ENCODE measurements at regions not wholly inside any gene's neighbourhood (a gene's known extent, or its start where the extent isn't known, plus 50 kb on each side); places are given as distances from the start of the nearest gene placed in this dataset.

- CTCF ChIA-PET = interaction anchor here (0.7 to 4.0 kb wide), 2 partner anchors 9 to 315 kb away, joined by 3 to 22 read pairs; no protein-coding TSS in a partner anchor
- Histone ChIP-seq H3K36me3 (ENCODE audit: control insufficient read depth in 2 of 2, insufficient read depth in 1 of 2, low read length in 2 of 2) (no peaks in the 10 kb centered on the region), H3K4me3 (ENCODE audit: low read depth, low read length) (no peak overlapping the region), H3K27ac (ENCODE audit: extremely low read depth, low read depth, low read length) (no peak overlapping the region), H3K9me3 (ENCODE audit: control insufficient read depth, insufficient read depth, low read depth, low read length) (no peaks in the 10 kb centered on the region), H3K4me1 (ENCODE audit: control insufficient read depth, insufficient read depth, low read length) (peaks cover 5% of the 10 kb centered on the region; the same call in 1 of the 2 replicates)
- POLR2A ChIA-PET = interaction anchor here (0.8 to 1.2 kb wide), 3 partner anchors 102 to 141 kb away, joined by 3 to 5 read pairs (median 3); partner anchors contain the start of gene ZBTB1
- TF ChIP-seq ZIC2 (tag by site-specific recombination; IDR thresholded peaks at IDR 0.05) = peak; percentile 73
- TF ChIP-seq ZNF280D (tag by site-specific recombination; IDR thresholded peaks at IDR 0.05) = no peak
- peak; percentile 60; the same call in 1 of the 2 replicates for TF ChIP-seq SP7 (tag by site-specific recombination; IDR thresholded peaks at IDR 0.05)
- TF ChIP-seq ZNF571 (tag by site-specific recombination; IDR thresholded peaks at IDR 0.05) = no peak
- TF ChIP-seq EGR2 (tag by site-specific recombination; IDR thresholded peaks at IDR 0.05; ENCODE audit: low read depth) = peak; percentile 56; the same call in 1 of the 2 replicates
- peak; percentile 27; the same call in 1 of the 2 replicates for TF ChIP-seq ZNF341 (tag by site-specific recombination; IDR thresholded peaks at IDR 0.05; ENCODE audit: low read depth)
- TF ChIP-seq ZFHX2 (tag by site-specific recombination; conservative IDR thresholded peaks at IDR 0.05) = peak; percentile 74
- TF ChIP-seq PRDM6 (tag by site-specific recombination; IDR thresholded peaks at IDR 0.05) = peak; percentile 24; the same call in 1 of the 2 replicates
- TF ChIP-seq ZFP37 (tag by site-specific recombination; IDR thresholded peaks at IDR 0.05) = no peak
- TF ChIP-seq PRDM4 (tag by site-specific recombination; IDR thresholded peaks at IDR 0.05) = 0 out of 2 replicates have a peak, but pooled peaks have one; percentile 59
- no peak for TF ChIP-seq FEZF1 (tag by site-specific recombination; IDR thresholded peaks at IDR 0.05)
- TF ChIP-seq BCL11B (tag by site-specific recombination; IDR thresholded peaks at IDR 0.05; ENCODE audit: low read depth) = no peak
- TF ChIP-seq ZNF677 (tag by site-specific recombination; IDR thresholded peaks at IDR 0.05) = no peak
- peak; percentile 56 for TF ChIP-seq GLIS1 (tag by site-specific recombination; IDR thresholded peaks at IDR 0.05)
- TF ChIP-seq MZF1 (tag by site-specific recombination; IDR thresholded peaks at IDR 0.05; ENCODE audit: borderline replicate concordance) = no peak
- no peak for TF ChIP-seq ZNF596 (tag by site-specific recombination; IDR thresholded peaks at IDR 0.05)
- no peak for TF ChIP-seq REPIN1 (tag by site-specific recombination; IDR thresholded peaks at IDR 0.05; ENCODE audit: low read depth)
- TF ChIP-seq TRIM28 (IDR thresholded peaks at IDR 0.05; ENCODE audit: borderline replicate concordance, low read length) = no peak
- TF ChIP-seq KLF10 (tag by site-specific recombination; IDR thresholded peaks at IDR 0.05) = no peak
Measured at GRCh38 chr14:64645220-64645892, 58.9 kb upstream of the PLEKHG3 start.
